HEK293T (cell line): ENCODE measurements at regions not wholly inside any gene's neighbourhood (a gene's known extent, or its start where the extent isn't known, plus 50 kb on each side); places are given as distances from the start of the nearest gene placed in this dataset.

Experiments used
- BHLHE40 ChIP-seq: fragments of 450-650 bp; IDR thresholded peaks from 2 replicates; pipeline ENCODE4 v1.6.1; 2016; ENCODE audit warnings: mild to moderate bottlenecking, moderate library complexity, borderline replicate concordance
- ELF4 ChIP-seq: fragments of 450-650 bp; IDR thresholded peaks from 2 replicates; pipeline ENCODE4 v1.6.1; 2017; ENCODE audit warnings: antibody characterized with exemption
- HDGF ChIP-seq: fragments of 450-650 bp; IDR thresholded peaks from 2 replicates; pipeline ENCODE4 v1.6.1; 2017; ENCODE audit warnings: antibody characterized with exemption, borderline replicate concordance
- TF ChIP-seq, protein P1 (sequence below): fragments of 450-650 bp; IDR thresholded peaks from 2 replicates; pipeline ENCODE4 v1.6.1; 2016

DNA sequence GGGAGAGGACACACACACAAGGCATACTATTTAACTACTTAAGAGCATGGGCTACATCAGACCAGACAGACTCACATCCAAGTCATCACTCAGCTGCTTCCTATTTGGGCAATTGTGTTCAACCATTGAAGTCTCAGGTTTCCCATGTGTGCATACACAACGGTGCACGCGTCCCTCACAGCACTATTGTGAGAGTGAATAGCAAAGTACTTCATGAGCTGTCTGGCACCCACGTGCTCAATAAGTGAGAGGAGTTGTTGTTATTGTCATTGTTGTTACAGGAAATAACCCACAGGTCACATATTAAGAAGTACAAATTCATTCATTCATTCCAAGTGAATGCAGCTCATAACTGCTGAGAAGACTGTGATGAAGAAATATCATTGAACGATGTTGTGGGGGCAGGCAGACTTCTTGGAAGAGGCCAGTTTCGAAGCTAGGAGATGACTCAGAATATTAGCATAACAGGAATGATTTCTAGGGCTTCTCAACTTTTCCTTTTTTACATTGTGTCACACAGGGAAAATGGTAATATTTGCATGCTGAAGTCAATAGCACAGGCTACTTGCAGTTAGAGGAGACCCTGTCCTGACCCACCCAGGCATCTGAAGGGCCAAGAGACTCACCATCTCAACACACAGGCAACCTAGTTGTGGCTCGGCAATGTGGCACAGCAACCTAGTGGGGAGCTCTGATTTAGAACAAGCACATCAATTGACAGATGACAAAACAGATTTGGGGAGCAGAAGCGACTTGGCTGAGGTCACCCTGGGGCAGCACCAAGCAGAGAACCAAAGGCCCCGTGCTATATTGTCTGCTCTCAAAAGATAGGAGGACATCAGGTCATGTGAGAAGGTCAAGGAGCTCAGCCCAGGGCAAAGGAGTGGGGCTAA, 606.0 kb downstream of the BUD13 start:
- no peak for TF ChIP-seq ELF4
- no peak for TF ChIP-seq HDGF
- TF ChIP-seq, protein P1, sequence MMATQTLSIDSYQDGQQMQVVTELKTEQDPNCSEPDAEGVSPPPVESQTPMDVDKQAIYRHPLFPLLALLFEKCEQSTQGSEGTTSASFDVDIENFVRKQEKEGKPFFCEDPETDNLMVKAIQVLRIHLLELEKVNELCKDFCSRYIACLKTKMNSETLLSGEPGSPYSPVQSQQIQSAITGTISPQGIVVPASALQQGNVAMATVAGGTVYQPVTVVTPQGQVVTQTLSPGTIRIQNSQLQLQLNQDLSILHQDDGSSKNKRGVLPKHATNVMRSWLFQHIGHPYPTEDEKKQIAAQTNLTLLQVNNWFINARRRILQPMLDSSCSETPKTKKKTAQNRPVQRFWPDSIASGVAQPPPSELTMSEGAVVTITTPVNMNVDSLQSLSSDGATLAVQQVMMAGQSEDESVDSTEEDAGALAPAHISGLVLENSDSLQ, result no peak
- TF ChIP-seq BHLHE40, result no peak
